AG20443 (cell line): ENCODE measurements at regions not wholly inside any gene's neighbourhood (a gene's known extent, or its start where the extent isn't known, plus 50 kb on each side); places are given as distances from the start of the nearest gene placed in this dataset.

ENCODE experiments used
- DNase-seq: peaks from one replicate; pipeline ENCODE4 v3.0.0; 2012; ENCODE audit warnings: low spot score, mixed read lengths

DNA sequence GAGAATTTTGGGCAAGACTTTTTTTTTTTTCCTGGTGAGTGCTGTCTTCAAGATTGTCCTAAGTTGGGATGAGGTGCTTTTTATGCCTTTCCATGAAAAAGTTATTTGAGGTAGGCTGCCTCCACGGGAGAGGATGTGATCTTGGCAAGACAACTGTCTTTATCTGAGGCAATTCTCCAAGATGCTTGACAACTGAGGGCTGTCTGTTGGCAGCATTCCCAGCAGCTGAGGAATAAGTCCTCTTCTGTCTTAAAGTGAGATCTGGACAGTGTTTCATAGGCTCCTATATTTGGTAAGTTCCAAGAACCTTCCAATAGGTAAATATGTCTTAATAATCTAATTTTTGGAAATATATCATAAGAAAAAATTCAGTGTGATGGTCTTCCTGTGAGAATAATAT is 662.0 kb downstream of the CDH11 start:
- DNase-seq = no peak

DNA sequence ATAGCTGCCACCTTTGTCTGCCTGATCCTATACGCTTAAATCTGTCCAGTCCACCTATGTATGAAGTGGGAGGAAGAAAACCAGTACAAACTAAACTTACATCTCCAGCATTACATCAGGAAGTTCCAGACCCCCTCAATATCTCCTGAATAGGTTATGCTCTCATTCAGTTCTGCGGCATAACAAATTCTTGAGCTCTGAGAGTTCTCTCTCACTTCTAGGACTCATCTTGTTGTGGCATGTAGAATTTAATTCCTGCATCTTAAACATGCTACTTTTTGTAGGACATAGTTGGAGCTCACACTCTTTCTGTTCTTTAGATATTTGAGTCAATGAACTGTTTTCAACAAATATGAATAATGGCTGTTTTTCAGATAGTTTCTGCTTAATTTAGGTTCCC is 662.5 kb downstream of the CDH11 start:
- no peak for DNase-seq

DNA sequence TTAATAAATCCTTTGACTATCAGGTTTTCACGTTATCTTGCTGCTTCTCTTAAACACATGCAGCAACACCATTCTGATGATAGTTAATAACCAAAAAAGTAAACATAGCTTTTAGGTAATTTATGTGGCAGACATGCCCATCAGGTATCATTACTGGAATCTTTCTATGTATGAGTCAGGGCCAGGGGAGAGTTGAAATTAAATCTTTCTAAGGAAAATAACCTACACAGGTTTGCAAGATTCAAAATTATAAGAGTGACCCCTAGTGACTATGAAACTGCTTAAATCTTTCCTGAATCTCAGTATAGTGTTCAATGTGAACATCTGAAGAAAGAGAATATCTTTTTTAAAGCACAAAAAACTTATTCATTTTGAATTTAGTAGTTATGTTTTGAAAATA is 666.6 kb downstream of the CDH11 start:
- no peak for DNase-seq

DNA sequence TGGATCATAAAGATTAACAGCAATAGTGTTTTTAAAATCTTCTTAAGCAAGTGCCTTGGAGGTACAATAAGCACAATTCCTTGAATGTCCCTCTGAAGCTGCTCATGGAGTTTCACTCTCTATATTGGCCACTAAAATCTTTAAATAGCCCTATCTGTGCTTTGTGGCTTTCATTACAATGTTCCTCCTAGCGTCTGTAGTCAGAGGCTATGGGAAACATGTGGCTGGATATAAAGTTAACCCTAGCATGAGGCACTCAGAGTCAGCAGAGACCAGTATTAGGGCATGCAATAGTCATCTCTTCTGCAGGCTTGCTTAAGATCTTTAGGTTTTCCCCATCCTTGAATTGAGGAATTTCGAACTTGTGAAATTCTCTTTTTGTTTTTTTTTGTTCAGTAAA is 668.2 kb downstream of the CDH11 start:
- peak; percentile 6 for DNase-seq

DNA sequence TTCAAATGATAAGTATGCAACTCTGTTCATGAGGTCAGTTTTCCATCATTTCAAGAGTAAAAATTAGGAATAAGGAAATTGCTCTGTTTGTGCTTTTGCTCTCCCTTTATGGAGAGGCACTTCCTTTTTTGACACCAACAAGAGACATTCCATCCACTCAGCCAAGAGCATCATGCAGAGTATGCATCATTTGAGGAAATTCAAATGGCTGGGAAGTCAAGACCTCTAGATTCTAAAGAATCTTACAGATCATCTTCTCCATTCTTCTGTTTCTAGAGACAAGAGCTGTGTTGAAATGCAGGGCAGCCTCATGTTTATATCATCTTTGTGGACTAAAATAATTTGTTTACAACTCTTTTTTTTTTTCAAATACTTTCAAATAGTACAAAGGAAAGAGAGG is 669.4 kb downstream of the CDH11 start:
- no peak for DNase-seq

DNA sequence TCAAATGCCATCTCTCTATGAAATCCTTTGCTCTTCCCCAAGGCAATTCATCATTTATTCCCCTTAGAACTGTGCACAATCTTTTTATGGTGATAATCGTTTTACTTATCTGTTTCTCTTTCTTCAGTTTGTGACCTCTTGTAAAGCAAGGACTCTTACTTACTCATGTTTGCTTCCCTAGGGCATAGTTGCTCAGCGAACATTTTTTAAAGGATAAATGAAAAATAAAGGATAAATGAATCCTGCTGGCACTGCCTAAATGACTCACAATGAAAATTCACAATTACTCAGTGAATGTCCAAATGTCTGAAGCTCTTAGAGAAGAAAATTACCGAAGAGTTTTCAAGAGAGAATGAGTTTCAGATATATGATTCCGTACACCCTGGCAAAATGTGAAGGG is 671.7 kb downstream of the CDH11 start:
- DNase-seq = peak; percentile 40

DNA sequence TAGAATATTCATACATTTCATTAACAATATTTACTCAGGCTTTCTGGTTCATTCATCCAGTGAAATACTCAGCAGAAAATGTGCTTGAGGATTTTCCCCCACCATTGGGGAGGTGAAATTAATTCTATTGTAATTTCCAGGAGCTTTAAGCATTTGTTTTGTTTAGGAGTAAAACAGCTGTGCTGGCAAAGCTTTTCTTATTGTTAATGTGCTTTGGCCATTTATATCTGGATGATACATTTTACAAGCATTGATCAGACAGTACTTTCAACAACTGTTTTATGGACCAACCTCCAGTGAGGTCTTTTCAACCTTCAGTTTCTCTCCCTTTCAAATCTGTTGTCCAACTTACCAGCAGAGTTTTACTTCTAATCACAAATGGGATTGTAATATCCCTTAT is 672.4 kb downstream of the CDH11 start:
- DNase-seq = no peak

DNA sequence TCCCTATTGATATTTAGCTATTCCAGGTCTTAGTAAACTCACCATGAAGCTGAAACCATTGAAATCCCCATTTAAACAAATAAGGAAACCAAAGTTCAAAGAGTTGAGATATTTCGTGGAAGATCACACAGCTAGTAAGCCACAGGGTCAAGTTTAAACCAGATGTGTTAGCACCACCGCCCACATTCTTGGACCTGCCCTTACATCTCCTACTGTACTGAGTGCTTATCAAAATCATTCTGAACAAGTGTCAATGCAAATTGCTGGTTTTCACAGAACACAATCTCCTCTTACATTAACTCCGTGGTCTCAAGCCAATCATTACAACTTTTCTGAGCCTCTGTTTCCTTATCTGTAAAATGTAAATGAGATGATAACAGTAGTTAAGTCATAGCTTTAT is 676.2 kb downstream of the CDH11 start:
- no peak for DNase-seq

DNA sequence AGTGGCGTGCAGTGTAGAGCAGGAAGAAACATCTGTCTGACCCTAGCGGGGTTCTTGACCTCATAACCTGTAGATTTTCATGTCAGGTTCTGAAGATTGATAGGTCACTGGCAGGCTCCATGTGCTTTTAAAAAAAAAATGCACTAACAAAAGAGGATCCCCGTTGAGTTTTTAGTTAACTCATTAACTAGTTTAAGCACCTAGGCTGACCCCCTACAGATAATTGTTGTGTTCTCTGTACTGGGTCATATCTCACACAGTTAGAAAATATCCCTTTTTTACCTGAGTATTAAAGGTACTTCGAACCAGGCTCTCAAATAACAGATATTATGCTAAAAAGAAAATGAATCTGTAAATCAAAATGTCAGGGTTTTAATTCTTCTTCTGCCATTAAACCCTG is 676.6 kb downstream of the CDH11 start:
- no peak for DNase-seq

DNA sequence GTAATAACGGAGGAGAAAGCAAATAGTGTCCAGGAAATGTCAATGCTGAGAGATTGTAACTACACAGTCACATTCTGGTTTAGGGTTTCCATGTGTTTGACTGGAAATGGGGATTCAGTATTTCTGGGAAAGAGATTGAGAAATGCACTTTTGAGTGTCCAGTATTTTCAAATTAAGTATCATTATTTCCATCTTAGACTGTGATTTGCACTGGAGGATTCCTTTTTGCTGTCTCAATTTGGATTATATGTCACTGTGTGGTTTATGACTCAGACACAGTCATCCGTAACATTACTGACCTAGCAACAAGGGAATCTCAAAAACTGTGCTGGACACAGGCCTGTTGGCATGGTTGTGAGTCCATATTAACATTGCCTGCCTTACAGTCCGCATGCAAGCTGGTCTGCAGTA is 681.4 kb downstream of the CDH11 start:
- peak; percentile 85 for DNase-seq

DNA sequence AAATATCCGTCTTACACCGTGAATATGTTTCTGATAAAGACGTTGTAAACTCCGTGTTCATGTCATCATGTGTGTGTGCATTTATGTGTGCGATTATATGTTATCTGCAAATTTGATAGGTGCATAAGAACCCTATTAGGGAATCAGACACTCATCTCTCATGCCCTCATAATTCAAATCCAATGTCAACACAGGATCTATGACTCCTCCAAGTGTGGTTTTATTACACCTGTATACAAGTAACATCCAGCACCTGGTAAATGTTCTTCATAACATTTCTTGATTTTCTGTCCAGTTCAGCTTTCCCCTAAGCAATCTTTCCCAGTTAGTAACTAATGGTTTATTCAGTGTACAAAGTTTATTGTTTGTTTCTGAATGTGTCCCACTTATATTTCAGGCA is 681.9 kb downstream of the CDH11 start:
- DNase-seq = no peak

DNA sequence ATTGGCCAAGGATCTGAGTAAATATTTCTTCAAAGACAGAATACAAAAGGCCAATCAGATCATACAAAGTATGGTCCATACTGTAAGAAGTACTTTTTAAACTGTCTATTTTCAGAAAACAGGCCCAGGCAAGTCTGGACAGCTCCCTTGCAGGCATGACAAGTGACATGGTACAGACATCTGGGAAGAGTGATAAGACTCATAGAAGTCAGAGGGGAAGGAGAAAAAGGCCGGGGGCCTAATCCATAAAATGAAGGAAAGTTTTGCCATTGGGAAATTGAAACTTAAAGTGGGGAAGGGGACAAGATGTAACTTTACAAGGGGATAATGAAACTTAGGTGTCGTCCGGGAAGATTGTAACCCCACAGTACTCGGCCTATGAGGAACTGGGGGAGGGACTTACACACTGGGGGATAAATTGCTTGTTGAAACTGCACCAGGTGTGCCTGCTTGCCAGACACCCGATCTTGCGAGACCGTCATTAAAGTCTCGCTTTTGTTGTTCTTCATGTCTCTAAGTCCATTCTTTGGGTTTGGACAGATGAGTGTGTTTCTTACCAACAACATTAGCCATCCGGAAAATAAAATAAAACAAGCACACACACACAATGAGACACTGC is 684.0 kb downstream of the CDH11 start:
- DNase-seq = no peak

DNA sequence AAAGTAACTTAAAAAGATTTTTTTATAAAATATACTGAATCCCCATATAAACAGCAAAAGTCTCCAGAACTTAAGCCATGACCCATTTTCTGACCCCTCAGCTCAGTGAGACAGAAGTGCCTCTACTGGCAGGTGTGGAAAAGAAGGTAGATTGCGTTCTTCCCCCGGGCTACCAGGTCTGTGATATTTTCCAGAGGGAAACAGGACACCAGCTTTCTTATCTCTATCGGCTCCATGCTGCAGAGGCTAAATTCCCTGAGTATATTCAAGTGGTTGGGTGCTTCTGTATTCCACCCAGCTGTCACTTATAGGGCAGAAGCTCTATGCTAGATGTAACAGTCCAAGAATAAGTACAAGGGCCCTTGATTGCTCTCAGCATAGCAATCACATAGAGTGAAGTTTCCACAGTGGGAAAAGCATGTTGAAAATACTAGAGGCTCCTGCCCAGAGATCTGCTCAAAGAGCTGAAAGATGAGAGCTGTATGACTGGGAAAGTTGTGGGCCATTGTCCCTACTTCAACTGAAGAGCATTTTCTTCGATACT is 687.3 kb downstream of the CDH11 start:
- DNase-seq = no peak

DNA sequence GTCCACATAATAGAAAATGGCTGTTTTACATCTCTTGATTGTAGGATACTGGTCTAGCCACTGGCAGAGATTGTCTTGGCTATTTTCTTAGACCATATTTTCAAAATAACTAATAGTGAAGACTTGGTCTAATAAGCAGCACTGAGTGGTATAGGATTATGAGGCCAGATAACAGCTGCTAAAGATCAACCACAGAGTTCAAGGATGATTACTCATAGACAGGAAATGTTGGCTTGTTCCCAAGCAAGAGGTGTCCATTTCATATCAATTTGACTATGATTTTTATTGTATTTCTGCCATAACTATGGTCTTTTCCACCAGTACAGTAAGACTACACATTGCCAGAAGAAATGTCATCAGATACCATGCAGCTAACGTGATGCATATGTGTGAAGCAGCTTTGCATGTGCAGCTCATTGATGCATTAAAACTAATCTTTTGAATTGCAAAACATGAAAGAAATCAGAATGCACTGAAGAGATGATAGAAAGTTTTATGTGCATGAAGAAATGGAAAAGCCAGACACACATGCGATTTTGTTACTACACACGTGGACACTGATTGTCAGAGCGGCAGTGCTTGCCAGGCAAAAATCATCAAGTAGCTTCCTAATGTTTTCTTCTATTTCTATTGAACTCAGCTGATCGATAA is 693.3 kb downstream of the CDH11 start:
- DNase-seq = peak; percentile 33

DNA sequence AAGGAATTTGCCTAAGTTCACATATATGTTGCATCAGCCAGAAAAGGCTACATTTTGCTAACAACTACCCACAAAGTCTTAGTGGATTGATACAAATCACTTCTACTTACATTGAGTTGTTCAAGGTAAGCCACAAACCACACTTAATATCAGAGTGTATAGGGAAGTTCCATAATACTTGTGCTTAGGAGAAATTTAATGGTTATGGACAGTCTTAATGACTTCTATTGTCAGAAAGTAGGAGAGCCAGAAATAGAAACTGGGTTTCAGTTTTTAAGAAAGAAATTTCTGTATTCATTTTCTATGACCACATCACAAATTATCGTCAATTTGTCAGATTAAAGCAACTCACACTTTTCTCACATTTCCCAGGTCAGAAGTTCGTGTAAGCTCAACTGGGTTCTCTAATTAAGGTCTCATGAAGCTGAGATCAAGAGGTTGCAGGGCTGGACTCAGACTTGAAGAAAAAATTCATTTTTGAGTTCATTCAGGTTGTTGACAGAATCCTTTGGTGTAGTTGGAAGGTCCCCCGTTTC is 695.7 kb downstream of the CDH11 start:
- DNase-seq = no peak

DNA sequence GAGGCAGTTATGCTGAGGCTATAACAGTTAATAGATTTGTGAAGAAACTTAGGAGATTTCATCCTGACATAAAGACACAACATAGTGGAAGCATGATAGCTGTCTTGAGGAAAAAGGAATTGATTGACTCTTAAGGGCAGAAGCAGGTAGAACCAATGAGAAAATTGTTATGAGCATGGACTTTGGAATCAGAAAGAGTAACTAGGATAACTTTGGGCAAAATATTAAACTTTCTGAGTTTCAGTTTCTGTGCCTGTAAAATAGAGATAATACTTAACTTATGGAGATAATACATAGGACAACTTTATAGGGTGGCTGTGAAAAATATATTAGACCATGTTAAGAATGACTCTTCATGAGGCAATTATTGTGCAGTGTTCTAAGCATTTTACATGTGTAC is 696.5 kb downstream of the CDH11 start:
- DNase-seq = no peak

DNA sequence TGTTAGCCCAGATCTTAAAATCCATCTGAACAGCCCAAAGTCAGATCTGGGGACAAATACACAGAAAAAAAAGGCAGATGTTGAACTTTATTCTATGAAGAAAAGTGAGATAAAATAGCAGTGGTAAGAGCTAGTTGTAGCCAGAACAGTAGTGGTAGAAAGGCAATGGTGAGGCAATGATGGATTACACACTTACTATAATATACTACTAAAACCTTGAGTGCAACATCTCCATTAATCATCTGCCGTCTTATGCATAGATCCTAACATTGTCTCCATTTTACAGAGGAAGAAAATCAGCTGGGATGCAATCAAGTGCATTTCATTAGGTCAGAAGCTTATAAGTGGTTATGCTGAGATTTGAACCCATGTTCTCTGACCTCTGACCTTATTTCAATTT is 699.6 kb downstream of the CDH11 start:
- no peak for DNase-seq

DNA sequence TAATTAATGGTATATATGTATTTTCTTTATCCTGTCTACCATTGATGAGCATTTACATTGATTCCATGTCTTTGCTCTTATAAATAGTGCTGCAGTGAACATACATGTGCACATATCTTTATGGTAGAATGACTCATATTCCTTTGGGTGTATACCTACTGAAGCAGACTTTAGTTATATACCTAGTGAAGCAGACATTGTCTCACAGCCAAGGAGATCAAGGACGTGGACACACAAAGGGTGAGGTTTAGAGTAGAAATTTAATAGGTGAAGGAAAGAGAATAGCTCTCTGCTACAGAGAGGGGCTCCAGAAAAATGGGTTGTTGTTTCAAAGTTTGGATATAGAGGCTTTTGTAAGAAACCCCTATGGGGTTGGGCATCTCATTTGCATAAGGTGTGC is 700.3 kb downstream of the CDH11 start:
- DNase-seq = no peak

DNA sequence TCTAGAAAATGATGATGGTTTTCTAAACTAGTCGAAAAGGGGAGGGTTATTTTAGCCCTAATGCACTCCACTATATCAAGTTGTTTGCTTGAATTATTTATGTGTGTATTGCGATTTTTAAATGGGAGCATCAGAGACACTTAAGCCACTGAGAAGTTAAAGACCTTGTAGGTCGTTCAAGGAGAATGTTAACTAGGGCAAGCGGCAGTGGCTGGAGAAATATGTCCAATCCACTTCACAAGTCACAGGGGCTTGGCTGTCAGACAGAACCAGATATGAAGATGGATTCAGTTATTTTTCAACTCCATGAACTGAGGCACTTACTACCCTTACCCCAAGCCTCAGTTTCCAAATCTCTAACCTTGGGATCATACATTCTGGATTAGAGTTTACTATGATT is 702.0 kb downstream of the CDH11 start:
- no peak for DNase-seq

DNA sequence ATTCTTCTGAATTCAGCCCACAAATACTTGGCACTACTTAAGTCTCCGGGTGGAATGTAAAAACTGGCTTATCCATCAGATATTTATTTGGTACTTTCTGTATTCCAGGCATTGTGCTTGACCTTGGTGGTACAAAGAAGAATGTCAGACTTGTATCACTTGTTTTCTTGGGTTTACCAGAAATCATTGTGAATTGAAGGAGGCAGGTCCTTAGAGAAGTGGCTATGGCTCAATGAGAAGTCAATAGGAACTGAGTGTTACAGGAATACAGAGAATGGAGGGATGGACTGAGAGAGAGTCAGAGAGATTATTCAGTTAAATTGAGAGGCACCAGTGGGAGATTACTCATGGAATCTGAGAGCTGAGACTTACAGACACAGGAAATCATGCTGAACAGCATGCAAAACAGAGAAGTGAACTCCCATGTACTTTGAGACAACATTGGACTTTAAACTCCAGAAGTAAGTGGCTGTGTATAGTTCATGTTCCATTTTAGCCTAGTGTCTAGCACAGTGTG is 704.1 kb downstream of the CDH11 start:
- peak; percentile 34 for DNase-seq

DNA sequence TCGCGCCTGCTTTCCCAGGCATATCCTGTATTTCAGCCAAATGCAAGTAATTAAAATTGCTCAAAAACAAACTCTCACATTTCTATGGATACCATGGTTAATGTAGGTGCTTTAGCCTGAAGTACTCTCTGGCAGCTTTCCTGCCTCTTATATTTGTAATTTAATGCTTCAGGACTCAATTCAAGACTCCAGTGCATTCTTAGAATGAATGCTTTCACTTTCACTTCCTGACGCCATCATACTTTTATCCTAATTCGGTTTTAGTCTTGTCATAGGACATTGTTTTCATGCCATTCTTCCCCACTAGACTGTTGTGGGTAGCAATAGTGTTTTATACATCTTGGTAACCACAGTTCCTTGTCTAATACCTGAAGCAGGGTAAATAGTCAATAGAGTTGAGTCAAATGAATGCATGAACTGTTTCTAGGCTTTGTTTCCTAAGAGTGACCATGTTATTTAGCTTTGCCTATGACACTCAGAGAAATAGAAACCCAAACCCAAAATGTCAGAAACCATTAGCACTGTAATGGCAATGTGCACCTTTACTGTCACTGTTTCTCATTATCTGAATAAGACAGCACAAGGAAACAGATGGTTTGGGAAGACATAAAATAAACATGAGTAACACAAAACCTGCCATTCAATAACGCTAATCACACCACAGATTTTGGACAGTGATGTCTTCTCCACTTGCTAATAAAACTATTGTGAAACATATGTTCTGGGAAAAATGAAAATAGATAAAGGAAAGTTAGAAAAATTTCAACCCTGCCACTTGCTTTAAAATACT is 705.5 kb downstream of the CDH11 start:
- peak; percentile 25 for DNase-seq

DNA sequence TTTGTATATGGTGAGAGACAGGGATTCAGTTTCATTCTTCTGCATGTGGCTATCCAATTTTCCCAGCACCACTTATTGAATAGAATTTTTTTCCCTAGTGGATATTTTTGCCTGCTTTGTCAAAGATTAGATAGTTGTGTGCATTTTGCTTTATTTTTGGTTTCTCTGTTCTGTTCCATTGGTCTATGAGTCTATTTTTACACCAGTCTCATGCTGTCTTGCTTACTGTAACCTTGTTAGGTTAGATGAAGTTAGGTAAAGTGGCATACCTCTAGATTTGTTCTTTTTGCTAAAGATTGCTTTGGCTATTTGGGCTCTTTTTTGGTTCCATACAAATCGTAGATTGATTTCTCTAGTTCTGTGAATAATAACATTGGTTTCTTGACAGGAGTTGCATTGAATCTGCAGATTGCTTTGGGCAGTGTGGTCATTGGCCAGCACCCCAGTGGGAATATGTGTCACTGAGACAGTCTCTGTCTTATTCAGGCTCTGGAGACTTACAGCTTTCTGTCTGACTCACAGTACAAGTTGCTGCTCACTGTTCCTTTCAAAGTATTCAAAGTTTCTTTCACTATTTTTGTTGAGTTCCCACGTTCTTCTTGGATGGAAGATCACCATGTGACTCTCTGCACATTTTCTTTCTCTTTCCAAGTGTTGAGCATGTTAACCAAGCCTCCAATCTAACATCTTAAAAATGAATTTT is 709.1 kb downstream of the CDH11 start:
- peak; percentile 65 for DNase-seq
